DMS 273 (cell line): ENCODE measurements at regions not wholly inside any gene's neighbourhood (a gene's known extent, or its start where the extent isn't known, plus 50 kb on each side); places are given as distances from the start of the nearest gene placed in this dataset.
A peak's percentile ranks its signal among the peaks of the same experiment; 100 is the strongest.

Experiments used
- DNase-seq: peaks from one replicate; lab custom pipeline; 2025; ENCODE audit not compliant: unreplicated experiment; lab: John Stamatoyannopoulos, UW

DNA sequence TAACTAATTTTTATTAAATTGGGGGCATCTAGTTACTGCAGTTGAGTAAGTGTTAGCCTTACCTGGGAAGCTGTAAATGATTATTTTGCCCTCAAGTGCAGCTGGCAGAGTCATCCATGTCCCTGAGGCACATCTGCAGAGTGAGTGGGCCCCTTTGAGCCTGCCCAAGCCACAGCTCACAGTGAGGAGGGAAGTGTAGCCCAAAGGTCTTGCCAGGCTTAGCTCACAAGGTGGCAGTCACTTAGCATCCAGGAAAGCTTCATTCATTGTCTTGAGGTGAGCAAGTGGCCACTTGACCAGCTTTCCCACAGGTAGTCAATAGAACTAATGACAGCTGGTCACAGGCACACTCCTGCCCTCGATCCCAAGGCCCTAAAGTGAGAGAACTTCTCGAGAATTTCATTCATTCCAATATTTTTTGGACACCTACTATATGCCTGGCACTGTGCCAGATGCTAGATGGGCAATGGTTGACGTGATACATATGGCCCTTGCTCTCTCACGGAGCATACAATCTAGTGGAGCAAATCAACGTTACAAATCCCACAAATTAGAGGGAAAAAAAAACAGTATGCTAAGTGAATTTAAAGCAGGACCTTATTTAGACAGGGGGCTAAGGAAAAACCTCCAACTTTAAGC is 163.3 kb upstream of the IL12A start:
- DNase-seq: peak; percentile 63

DNA sequence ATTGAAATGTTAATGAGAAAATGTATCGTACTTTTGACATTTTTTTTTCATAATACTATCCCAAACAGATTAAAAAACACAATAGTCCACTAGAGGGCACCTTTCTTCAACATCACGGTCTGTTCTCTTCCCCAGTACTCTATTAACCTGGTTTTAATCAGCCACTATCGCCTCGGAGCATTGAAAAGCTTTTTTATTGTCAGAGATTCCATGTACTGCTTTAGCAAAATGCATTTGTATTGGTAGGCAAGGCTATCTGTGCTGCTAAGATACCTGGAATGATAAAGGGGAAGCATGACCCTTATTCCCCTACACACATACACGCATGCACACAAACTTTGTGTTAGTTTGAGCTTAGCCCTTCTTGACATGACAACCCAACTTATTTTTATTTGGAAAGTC is 160.1 kb upstream of the IL12A start:
- peak; percentile 92 for DNase-seq

DNA sequence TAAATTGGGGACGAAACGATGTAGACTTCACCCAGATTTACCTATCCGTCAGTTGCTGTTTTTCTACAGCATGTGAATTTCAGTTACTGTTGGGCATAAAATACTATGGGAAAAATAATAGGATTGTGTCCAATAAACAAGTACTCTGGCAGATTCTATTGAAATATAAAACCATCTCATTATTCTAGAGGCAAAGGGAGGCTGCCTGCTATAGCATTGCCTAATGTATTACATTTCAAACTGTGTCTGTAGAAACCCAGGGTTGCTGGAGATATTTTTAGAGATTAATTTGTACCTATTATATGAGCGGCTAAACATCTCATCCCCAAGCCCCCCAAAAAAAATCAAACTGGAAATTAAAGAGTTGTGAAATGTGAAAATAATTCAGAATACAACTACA is 159.6 kb upstream of the IL12A start:
- peak; percentile 81 for DNase-seq

DNA sequence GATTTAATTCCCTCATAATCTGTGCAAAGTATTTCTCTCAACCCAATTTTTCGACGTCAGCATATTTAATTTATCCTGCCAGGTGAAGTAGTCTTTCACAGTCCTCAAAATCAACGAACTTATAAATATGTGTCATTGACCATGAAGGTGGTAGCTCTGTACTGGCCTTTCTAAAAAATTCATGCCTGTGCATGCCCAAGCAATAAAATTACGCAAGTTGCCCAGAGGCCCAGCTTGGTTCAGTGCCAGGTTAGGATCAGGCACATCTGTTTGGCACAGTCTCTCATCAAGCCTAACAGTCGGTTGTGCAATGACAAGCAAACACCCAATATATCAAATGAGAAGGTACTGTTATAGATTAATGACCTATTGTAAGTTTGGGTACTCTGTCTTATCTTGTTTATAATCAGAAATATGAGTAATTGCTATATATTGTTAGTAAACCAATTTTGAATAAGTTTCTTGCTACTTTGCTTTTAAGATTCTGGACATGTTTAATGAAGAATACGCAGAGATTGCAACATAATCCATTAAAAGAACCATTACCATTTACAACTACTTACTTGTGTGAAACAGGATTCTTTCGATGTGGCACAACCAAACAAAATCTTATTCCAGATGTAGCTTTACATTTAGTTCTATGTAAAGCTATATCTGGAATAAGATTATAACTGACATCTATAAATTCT is 159.0 kb upstream of the IL12A start:
- peak; percentile 98 for DNase-seq

DNA sequence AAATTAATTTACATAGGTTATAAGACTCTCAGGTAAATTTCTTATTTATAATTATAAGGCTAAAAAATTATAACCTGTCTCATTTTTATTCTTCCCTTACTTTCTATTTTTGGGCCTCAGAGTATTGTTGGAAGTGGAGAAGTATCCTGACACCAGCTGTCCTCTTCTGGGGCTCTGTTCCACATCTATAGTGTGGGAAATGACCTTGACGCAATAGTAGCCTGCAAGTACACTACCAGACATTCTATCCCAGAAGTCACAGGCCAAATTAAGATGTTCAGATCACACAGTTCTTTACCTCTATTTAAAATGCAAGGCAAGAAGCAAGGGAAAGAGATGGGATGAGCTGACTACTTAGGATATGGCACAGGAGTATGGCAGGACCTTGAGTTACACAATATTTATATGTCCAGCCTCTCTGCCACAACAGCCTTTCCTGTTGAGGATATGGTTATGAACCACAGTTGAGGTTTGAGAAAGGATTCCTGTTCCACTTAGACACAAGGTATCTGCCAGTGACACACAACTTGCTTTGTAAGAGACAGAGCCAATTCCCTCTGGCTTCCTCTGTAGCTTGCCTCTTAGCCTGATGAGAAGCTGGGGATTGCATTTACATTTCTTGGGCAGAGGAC is 158.0 kb upstream of the IL12A start:
- peak; percentile 36 for DNase-seq

GRCh38 chr3:159831466-159831865 is 157.2 kb upstream of the IL12A start:
- DNase-seq: no peak

GRCh38 chr3:159832024-159832423 is 156.6 kb upstream of the IL12A start:
- no peak for DNase-seq

GRCh38 chr3:159835126-159835525 is 153.5 kb upstream of the IL12A start:
- DNase-seq: no peak

DNA sequence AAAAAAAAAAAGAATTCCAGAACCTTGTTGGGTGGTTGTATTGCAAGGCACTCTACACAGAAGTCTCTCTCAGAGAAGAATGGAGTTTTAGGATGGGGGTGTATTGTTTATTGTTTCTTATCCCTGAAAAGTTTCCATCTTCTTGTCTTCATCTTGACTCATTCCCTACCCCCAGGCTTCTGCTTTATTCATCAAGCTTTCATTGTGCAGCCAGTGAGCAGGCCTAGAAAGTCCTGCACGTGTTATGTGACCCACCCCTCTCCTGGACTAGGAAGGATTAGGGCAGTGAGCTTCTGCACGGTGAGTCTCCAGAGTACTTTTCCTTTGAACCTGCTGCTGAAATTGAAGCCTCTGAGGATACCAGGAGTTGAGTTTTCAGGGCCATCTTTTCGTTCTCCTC is 150.9 kb upstream of the IL12A start:
- DNase-seq: no peak

DNA sequence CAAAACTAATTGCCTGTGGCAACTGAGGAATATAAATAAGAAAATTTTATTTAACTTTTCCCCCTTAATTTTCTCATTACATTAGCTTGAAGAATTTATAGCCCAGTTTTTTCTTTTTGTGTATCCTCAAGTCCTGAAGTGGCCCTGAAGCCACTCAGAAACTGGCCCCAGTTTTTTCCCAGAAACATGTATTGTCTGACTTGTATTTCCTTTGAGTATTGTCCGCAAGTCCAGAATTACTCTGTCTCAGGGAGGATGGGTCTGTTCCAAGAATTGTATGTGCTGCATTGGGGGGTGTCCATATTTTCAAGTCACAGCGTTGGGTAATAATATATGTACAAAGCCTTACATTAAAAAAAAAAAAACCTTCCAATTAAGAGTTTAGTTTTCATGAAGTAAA is 149.7 kb upstream of the IL12A start:
- DNase-seq: peak; percentile 35

GRCh38 chr3:159839561-159840379 is 148.9 kb upstream of the IL12A start, which contains the start of gene SCHIP1:
Gene SCHIP1 (plus strand): TSS chr3:159839861.
- DNase-seq: peak; percentile 98

GRCh38 chr3:159840703-159841299 is 147.8 kb upstream of the IL12A start:
- DNase-seq: peak; percentile 55

DNA sequence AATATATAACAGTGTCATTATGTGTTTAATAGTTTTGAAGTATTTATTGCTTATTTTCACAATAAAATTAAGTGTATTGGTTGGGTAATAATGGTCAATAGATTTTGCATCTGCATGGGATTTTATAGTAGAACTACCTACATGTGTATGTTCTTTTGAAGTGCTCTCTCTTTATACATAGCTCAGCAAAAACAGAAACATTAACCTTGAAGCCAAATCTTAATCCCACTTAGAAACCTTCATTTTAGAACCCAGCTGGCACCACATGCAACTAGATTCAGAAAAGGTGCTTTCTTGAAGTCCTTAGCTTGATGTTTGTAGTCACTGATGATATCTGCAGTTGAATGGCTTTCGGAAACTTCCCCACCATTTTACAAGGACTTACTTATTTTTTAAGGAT is 146.9 kb upstream of the IL12A start:
- no peak for DNase-seq

DNA sequence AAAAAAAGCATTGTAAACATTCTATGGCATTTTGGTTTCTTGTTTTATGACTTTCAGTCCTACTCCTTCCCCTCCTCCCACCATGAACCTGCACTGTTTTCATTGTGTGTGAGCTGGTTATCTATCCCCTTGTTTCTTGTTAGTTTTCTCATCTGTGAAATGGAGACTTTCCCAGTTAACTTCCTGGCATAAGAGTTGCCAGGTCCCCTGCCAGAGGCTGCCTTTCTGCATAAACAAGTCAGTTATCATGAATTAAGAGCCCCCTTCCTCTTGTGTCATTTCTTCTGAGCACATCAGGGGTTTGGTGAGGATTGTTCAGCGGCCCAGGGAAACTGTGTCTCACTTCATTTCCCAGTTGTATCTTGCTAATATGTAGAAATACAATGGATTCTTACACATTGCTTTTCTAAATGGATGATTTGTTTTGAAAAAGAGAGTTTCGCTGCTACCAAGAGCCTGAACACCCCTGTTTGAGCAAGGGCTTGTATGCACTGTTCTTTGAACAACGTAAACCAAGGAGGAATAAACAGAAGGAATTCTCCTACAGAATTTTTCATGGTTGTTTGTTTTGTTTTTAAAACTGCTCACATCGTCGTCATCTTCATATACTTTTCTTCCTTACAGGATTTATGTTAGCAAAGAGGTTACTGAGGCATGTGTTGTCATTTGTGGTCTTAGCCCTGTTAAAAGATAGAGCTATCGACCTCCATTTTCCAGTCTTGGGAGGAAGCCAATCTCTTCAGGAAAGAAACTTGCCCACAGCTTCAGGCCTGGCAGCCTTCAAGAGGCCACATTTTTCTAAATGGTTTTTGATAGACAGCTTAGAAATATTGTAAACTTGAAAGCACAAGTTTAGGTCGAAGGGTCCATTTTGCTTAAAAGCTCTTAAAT is 144.6 kb upstream of the IL12A start:
- peak; percentile 71 for DNase-seq

- peak; percentile 55 for DNase-seq
Measured at GRCh38 chr3:159844801-159845261, 143.8 kb upstream of the IL12A start.

GRCh38 chr3:159845737-159846136 is 142.9 kb upstream of the IL12A start:
- DNase-seq: peak; percentile 43

DNA sequence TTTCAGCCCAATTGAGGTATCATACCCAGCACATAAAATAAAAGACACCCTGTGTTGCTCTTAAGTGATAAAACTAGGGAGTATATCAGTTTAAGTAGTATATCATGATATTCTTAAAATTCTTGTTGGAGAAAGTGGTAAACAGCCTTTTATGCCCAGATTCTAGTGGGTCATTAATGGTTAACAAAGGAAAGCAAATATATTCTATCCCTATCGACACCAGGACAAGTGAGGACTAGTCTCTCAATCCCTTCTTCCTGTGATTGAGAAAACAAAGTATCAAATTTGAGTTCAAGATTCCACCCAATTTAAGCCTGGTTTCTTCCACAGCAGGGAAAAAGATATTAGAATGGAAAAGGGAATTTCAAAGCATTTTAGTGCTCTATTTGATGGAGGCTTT is 142.4 kb upstream of the IL12A start:
- DNase-seq: no peak

GRCh38 chr3:159848348-159849118 is 140.1 kb upstream of the IL12A start:
- peak; percentile 81 for DNase-seq

DNA sequence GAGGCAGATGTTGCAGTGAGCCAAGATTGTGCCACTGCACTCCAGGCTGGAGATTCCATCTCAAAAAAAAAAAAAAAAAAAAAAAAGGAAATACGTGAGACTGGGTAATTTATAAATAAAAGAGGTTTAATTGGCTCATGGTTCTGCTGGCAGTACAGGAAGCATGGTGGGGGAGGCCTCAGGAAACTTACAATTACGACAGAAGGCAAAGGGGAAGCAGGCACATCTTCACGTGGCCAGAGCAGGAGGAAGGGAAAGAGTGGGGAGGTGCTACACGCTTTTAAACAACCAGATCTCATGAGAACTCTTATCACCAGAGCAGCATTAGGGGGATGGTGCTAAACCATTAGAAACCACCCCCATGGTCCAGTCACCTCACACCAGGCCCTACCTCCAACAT is 138.2 kb upstream of the IL12A start:
- no peak for DNase-seq
